Occipital lobe (tissue), 1 donor: ENCODE measurements at regions not wholly inside any gene's neighbourhood (a gene's known extent, or its start where the extent isn't known, plus 50 kb on each side); places are given as distances from the start of the nearest gene placed in this dataset.

Experiments
- DNase-seq: peaks from one replicate; lab custom pipeline; 2025; lab: John Stamatoyannopoulos, UW

GRCh38 chr14:25178255-25178654 is 128.3 kb upstream of the STXBP6 start:
- DNase-seq = no peak

GRCh38 chr14:25150934-25151790 is 101.2 kb upstream of the STXBP6 start:
- no peak for DNase-seq

GRCh38 chr14:25150401-25150800 is 100.5 kb upstream of the STXBP6 start:
- DNase-seq = no peak

GRCh38 chr14:25140411-25140810 is 90.5 kb upstream of the STXBP6 start:
- no peak for DNase-seq

- no peak for DNase-seq
Measured at GRCh38 chr14:25136811-25137210, 86.9 kb upstream of the STXBP6 start.

- DNase-seq = no peak
Measured at GRCh38 chr14:25134184-25134583, 84.2 kb upstream of the STXBP6 start.

GRCh38 chr14:25132732-25133422 is 82.9 kb upstream of the STXBP6 start:
- peak; percentile 44 for DNase-seq

- no peak for DNase-seq
Measured at GRCh38 chr14:25132094-25132493, 82.1 kb upstream of the STXBP6 start.

GRCh38 chr14:25122843-25123242 is 72.9 kb upstream of the STXBP6 start:
- DNase-seq = no peak

- DNase-seq = no peak
Measured at GRCh38 chr14:25122211-25122610, 72.3 kb upstream of the STXBP6 start.

GRCh38 chr14:25121337-25122129 is 71.6 kb upstream of the STXBP6 start:
- no peak for DNase-seq

GRCh38 chr14:25120261-25120660 is 70.3 kb upstream of the STXBP6 start:
- no peak for DNase-seq

- no peak for DNase-seq
Measured at GRCh38 chr14:25118671-25119070, 68.7 kb upstream of the STXBP6 start.

GRCh38 chr14:25117342-25117741 is 67.4 kb upstream of the STXBP6 start:
- DNase-seq = no peak

GRCh38 chr14:25116607-25117006 is 66.7 kb upstream of the STXBP6 start:
- DNase-seq = no peak

- no peak for DNase-seq
Measured at GRCh38 chr14:25113394-25113793, 63.4 kb upstream of the STXBP6 start.

GRCh38 chr14:25111061-25111601 is 61.2 kb upstream of the STXBP6 start:
- DNase-seq = no peak

GRCh38 chr14:25110106-25110505 is 60.2 kb upstream of the STXBP6 start:
- DNase-seq = no peak

- no peak for DNase-seq
Measured at GRCh38 chr14:25108959-25109358, 59.0 kb upstream of the STXBP6 start.

- no peak for DNase-seq
Measured at GRCh38 chr14:25108291-25108690, 58.3 kb upstream of the STXBP6 start.

GRCh38 chr14:25103820-25104219 is 53.9 kb upstream of the STXBP6 start:
- DNase-seq = no peak

- no peak for DNase-seq
Measured at GRCh38 chr14:25103271-25103670, 53.3 kb upstream of the STXBP6 start.
